Naive thymus-derived CD8-positive, alpha-beta T cell (primary cell): ENCODE measurements at regions not wholly inside any gene's neighbourhood (a gene's known extent, or its start where the extent isn't known, plus 50 kb on each side); places are given as distances from the start of the nearest gene placed in this dataset.

Experiments
- ATAC-seq, 2 donors: fragments of 150-1000 bp; cut with Tn5 transposase in 1 of 2; sonication (Bioruptor Pico), chemical (Tn5 transposase) in 1 of 2; 1 replicate in 1 of 2; 2 replicates in 1 of 2; pipeline ENCODE4 v1.10.0; 2021; ENCODE audit warnings: mild to moderate bottlenecking in 2 of 2, moderate library complexity in 2 of 2
- POLR2A ChIA-PET: fragments of 350-600 bp; sonication (Branson Sonifier 250); formaldehyde crosslinking; loops from one replicate; lab custom pipeline; 2021; ENCODE audit warnings: antibody characterized with exemption; lab: Charles Lee
- DNase-seq, 10 donors: peaks; one replicate each; pipeline versions ENCODE4 v3.0.0 to v3.0.0-alpha.2; 2020 to 2022
- H3K27ac Mint-ChIP-seq, 10 donors: one replicate each; pipeline ENCODE4 v1.8.0; 2020 to 2022; ENCODE audit warnings: mild to moderate bottlenecking in 10 of 10, mixed read lengths in 10 of 10, moderate library complexity in 4 of 10, inconsistent platforms in 1 of 10
- H3K27me3 Mint-ChIP-seq, 5 donors: one replicate each; pipeline ENCODE4 v1.8.0; 2021 to 2022; ENCODE audit warnings: mixed read lengths in 5 of 5
- H3K36me3 Mint-ChIP-seq, 3 donors: one replicate each; pipeline ENCODE4 v1.8.0; 2020 to 2022; ENCODE audit warnings: mixed read lengths in 3 of 3, mild to moderate bottlenecking in 2 of 3, inconsistent platforms in 1 of 3
- H3K4me1 Mint-ChIP-seq, 4 donors: one replicate each; pipeline ENCODE4 v1.8.0; 2021 to 2022; ENCODE audit warnings: mixed read lengths in 4 of 4
- H3K4me3 Mint-ChIP-seq, 10 donors: one replicate each; pipeline ENCODE4 v1.8.0; 2020 to 2022; ENCODE audit warnings: mild to moderate bottlenecking in 10 of 10, mixed read lengths in 10 of 10, moderate library complexity in 6 of 10, inconsistent platforms in 1 of 10
- H3K9me3 Mint-ChIP-seq, 9 donors: one replicate each; pipeline ENCODE4 v1.8.0; 2020 to 2022; ENCODE audit warnings: mixed read lengths in 9 of 9, mild to moderate bottlenecking in 3 of 9, inconsistent platforms in 1 of 9, moderate library complexity in 1 of 9

GRCh38 chr11:87398931-87399330 lies 361.2 kb downstream of the TMEM135 start:
- H3K4me3 Mint-ChIP-seq = no peak overlapping the region
- no peaks in the 10 kb centered on the region for H3K36me3 Mint-ChIP-seq
- H3K4me1 Mint-ChIP-seq = no peaks in the 10 kb centered on the region
- POLR2A ChIA-PET = no interaction called here
- H3K9me3 Mint-ChIP-seq = no peaks in the 10 kb centered on the region
- H3K27ac Mint-ChIP-seq = no peak overlapping the region
- no peak for DNase-seq
- H3K27me3 Mint-ChIP-seq = peaks cover 0 to 10% (median 7%) of the 10 kb centered on the region in 5 donors
- no peak for ATAC-seq

DNA sequence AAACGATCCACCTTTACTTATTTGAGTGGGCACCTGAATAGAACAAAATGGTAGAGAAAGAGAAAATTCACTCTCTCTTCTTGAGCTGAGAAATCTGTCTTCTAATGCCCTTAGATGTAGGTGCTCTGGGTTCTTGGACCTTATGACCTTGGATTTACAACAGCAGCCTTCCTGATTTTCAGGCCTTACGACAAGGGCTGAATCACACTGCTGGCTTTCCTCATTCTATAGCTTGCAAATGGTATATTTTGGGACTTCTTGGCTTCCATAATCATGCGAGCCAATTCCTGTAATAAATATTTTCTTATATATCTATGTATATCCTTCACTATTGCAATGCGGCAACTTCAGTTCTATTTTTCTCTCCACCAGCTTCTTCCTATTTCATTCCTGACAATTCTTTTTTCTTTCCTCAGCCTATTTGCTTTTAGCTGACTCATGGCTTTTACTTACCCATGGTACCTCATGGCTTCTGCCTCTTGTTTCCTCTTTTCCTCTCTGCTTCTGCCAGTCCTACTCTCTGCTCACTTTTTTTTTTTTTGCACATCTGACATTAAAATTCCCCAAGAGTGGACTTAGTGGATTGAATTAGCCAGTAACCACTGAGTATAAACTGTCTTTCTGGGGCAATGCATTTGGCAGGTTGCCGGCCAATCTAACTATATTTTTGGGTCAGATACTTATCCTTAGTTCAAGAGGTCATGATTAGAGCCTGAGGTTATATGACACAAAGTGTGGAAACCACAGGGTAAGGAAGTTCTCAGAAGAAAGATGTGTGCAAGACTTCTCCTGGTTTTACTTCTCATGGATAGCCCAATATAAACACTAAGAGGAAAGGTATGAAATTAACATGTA lies 359.5 kb downstream of the TMEM135 start:
- ATAC-seq (no peak), DNase-seq (no peak)
- Mint-ChIP-seq H3K27ac (no peak overlapping the region), H3K36me3 (no peaks in the 10 kb centered on the region), H3K4me1 (no peaks in the 10 kb centered on the region), H3K4me3 (no peak overlapping the region), H3K9me3 (no peaks in the 10 kb centered on the region), H3K27me3 (peaks cover 0 to 10% (median 7%) of the 10 kb centered on the region in 5 donors)
- POLR2A ChIA-PET = no interaction called here

DNA sequence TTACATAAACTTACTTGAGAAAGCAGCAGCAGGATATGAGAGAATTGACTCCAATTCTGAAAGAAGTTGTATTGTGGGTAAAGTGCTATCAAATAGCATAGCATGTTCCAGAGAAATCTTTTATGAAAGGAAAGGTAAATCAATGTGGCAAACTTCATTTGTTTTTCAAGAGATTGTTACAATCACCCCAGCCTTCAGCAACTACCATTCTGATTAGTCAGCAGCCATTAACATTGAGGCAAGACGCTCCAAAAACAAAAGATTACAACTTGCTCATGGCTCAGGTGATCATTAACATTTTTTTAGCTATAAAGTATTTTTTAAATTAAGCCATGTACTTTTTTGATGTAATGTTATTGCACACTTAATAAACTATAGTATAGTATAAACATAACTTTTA lies 357.2 kb downstream of the TMEM135 start:
- no peak for ATAC-seq

DNA sequence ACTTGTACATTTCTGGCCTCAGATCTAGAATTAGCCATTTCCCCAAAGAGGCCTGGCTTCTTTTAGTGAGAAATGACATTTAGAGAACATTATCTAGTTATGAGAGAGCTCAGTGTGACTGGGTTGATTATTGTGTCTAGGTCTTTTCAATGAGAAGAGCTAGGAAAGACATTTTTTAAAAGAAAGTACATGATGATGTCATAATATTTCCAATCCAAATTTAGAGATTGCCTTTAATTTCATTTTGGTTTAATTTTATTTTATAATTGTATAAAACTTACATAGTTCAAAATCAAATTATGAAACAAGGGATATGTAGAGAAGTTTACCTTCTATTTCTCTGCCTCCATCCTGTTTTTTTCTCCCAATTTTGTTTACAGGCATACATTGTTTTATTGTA lies 354.9 kb downstream of the TMEM135 start:
- Mint-ChIP-seq H3K9me3 (peaks cover 0 to 12% (median 3%) of the 10 kb centered on the region in 9 donors), H3K4me3 (no peak overlapping the region), H3K27ac (no peak overlapping the region), H3K36me3 (no peaks in the 10 kb centered on the region), H3K4me1 (no peaks in the 10 kb centered on the region), H3K27me3 (peaks cover 0 to 8% (median 2%) of the 10 kb centered on the region in 5 donors)
- ATAC-seq (no peak), DNase-seq (no peak)
- POLR2A ChIA-PET = no interaction called here

More for the DNA sequence above, 357.2 kb downstream of the TMEM135 start:
- Mint-ChIP-seq H3K27ac (no peak overlapping the region), H3K4me3 (no peak overlapping the region), H3K4me1 (no peaks in the 10 kb centered on the region), H3K36me3 (no peaks in the 10 kb centered on the region), H3K9me3 (peaks cover 0 to 2% (median 0%) of the 10 kb centered on the region in 9 donors), H3K27me3 (peaks cover 0 to 4% (median 3%) of the 10 kb centered on the region in 5 donors)
- POLR2A ChIA-PET = no interaction called here
- no peak for DNase-seq

DNA sequence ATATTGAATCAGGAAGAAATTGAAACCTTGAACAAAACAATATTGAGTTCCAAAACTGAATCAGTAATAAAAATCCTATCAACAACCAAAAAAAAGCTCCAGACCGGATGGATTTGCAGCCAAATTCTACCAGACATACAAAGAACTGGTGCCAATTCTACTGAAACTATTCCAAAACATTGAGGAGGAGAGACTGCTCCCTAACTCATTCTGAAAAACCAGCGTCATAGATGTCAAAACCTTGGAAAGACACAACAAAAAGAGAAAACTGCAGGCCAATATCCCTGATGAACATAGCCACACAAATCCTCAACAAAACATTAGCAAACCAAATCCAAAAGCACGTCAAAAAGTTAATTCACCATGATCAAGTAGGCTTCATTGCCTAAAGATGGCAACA lies 353.8 kb downstream of the TMEM135 start:
- Mint-ChIP-seq H3K36me3 (no peaks in the 10 kb centered on the region), H3K27ac (no peak overlapping the region), H3K4me3 (no peak overlapping the region), H3K4me1 (no peaks in the 10 kb centered on the region), H3K27me3 (peaks cover 0 to 5% (median 2%) of the 10 kb centered on the region in 5 donors), H3K9me3 (peaks cover 0 to 14% (median 5%) of the 10 kb centered on the region in 9 donors)
- POLR2A ChIA-PET = no interaction called here
- DNase-seq (no peak), ATAC-seq (no peak)

- no peaks in the 10 kb centered on the region for H3K4me1 Mint-ChIP-seq
- no peak overlapping the region for H3K4me3 Mint-ChIP-seq
- ATAC-seq (no peak), DNase-seq (no peak)
- H3K27me3 Mint-ChIP-seq = peaks cover 8 to 19% (median 14%) of the 10 kb centered on the region in 5 donors
- POLR2A ChIA-PET = no interaction called here
- H3K27ac Mint-ChIP-seq = no peak overlapping the region
- peaks cover 0 to 41% (median 14%) of the 10 kb centered on the region in 9 donors for H3K9me3 Mint-ChIP-seq
- H3K36me3 Mint-ChIP-seq = peaks cover 0 to 21% (median 0%) of the 10 kb centered on the region in 3 donors
Measured at GRCh38 chr11:87384078-87384729, 346.5 kb downstream of the TMEM135 start.

DNA sequence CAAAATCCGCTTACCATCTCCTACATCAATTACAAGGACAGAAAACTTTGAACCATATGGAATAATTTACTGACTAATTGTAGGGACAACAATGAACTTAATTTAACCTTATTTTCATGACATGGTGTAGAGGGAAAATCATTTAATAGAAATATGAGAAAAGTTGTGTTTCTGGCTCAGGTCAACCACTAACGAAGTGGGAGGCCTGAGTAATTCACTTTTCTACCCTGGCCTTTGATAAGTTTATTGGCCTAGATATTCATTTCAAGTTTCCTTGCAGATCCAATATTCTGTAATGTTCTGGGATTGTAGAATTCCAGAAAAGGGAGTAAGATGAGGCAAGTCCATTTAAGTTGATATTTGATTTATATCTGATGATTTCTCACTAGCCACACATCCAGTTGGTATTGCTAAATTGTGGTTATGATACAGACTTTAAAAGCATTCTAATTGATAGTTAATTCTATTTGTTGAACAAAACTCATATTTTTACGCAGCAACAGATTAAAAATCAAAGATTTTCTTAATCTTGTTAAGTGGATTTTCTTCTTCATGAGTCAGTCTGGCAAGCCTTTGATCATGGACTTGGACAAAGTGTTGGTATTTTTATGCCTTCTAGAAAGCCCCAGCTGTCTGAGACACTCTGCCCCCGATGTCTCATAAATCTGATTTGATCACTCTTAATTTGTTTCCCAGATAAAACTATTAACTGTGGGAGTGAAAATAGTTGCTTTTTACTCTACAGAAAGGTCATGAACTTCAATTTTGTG lies 336.5 kb downstream of the TMEM135 start:
- H3K36me3 Mint-ChIP-seq = no peaks in the 10 kb centered on the region
- H3K4me1 Mint-ChIP-seq = no peaks in the 10 kb centered on the region
- DNase-seq = no peak
- H3K27ac Mint-ChIP-seq = no peak overlapping the region
- H3K9me3 Mint-ChIP-seq = peaks cover 0 to 1% (median 0%) of the 10 kb centered on the region in 9 donors
- H3K27me3 Mint-ChIP-seq = peaks cover 2 to 23% (median 10%) of the 10 kb centered on the region in 5 donors
- no peak overlapping the region for H3K4me3 Mint-ChIP-seq
- POLR2A ChIA-PET = no interaction called here
- no peak for ATAC-seq
